Vagina (tissue), 2 donors: ENCODE measurements at regions not wholly inside any gene's neighbourhood (a gene's known extent, or its start where the extent isn't known, plus 50 kb on each side); places are given as distances from the start of the nearest gene placed in this dataset.

Experiments
- CTCF ChIP-seq, 3 experiments: fragments of 450-650 bp in 2 of 3; fragments of 200-600 bp in 1 of 3; sonication (generic) in 1 of 3; IDR thresholded peaks; one replicate each; pipeline ENCODE4 v1.5.1; 2017 to 2019; ENCODE audit warnings: antibody characterized with exemption in 3 of 3, mild to moderate bottlenecking in 2 of 3, moderate library complexity in 2 of 3
- POLR2AphosphoS5 ChIP-seq, 2 donors: sonication (generic); formaldehyde crosslinking; IDR thresholded peaks; one replicate each; pipeline ENCODE4 v1.9.0; 2017; ENCODE audit warnings: antibody characterized with exemption in 2 of 2, mild to moderate bottlenecking in 2 of 2, low read depth in 1 of 2; ENCODE audit not compliant: insufficient read depth in 1 of 2

GRCh38 chr11:92636543-92637188 is 332.8 kb upstream of the MTNR1B start:
- no peak for TF ChIP-seq CTCF (IDR thresholded peaks at IDR 0.05)
- no peak for TF ChIP-seq POLR2AphosphoS5 (IDR thresholded peaks at IDR 0.05; ENCODE audit: insufficient read depth in 1 of 2, low read depth in 1 of 2)
